Nucleus accumbens (tissue), 56 donors: ENCODE measurements at regions not wholly inside any gene's neighbourhood (a gene's known extent, or its start where the extent isn't known, plus 50 kb on each side); places are given as distances from the start of the nearest gene placed in this dataset.
A peak's percentile ranks its signal among the peaks of the same experiment; 100 is the strongest.
"Not testable (repeated sequence)": the region's sequence is repeated elsewhere in the genome, so short reads cannot be mapped to it uniquely, and the experiment has no call there.

Source experiments
- DNase-seq, 56 donors: peaks; one replicate each; lab custom pipeline; 2025; lab: John Stamatoyannopoulos, UW

DNA sequence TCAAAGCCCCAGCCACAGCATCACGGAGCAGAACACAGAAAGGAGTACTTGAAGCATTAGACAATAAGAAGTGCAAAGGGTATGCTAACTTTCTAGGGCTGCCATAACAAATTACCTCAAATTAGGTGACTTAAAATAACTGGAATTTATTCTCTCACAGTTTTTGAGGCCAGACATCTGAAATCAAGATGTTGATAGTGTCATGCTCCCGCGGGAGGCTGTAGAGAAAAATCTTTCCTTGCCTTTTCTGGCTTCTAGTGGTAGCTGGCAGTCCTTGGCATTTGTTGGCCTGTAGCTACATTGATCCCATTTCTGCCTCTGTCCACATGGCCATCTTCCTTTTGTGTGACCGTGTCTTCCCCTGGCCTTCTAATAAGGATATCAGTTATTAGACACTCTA is 51.9 kb upstream of the SPDL1 start:
- no peak for DNase-seq

DNA sequence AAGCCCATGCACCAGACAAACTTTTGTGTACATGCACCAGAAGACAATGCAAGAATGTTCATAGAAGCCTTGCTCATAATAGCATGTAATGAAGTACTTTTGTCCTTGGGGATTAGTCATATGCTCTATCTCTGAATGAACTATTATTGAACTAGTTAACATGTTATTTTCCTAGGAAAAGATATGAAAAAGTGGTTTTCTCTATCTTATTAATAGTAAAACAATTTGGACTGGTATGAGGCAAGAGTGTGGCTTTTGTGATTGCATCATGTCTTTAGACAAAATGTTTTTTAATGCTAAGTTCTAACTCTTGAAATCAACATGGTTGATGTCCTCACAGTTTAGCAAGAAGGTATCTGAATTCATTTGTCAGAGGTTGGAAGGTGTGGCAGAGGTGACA is 55.7 kb upstream of the SPDL1 start:
- DNase-seq, result no peak

DNA sequence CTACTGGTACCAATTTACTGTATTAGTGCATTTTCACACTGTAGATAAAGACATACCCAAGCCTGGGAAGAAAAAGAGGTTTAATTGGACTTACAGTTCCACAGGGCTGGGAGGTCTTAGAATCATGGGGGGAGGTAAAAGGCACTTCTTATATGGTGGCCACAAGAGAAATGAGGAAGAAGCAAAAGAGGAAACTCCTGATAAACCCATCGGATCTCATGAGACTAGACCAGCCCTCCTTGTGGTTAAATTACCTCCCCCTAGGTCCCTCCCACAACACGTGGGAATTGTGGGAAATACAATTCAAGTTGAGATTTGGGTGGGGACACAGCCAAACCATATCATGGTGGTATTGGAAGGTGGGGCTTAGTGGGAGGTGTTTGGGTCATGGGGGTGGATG is 56.5 kb upstream of the SPDL1 start:
- no peak for DNase-seq

DNA sequence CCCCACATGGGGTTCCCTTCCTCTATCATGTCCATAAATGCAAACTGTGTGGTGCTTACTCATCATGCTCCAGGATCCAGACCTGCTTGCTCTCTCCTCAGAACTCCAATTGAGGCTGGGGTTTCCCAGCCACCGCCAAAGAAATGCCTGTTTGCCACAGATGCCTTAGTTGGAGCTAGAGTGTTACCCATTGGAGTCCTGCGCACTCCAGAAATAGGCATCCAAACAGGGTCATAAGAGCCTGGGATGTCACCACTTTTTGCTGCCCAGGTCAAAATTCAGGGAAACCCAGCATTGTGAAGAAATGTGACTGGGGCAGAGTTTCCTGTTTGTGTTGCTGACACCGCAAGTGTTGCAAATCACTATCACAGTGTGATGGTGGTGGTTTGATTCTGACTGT is 60.7 kb upstream of the SPDL1 start:
- no peak for DNase-seq

DNA sequence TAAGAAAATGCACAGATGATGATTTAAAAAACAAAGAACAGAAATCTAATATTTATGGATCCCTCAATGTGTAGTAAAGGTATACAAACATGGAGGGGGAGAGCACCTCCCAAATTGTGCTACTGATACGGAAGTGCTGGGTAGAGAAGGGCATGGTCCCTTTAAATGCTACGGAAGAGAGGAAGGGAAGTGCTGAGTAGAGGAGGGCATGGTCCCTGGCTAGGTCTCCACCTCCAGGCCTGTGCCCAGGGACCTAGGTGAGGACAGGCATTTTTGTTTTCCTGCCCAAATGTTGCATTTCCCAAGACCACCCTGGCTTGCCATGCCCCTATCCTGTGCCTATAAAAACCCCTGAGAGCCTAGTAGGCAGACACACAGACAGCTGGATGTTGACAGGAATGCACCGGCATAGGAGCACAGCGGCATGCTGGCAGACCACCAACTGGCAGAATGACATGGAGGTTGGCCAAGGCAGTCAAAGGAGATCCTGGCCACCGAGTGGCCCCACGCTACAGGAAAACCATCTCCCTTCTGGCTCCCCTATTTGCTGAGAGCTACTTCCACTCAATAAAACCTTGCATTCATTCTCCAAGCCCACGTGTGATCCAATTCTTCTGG is 62.1 kb upstream of the SPDL1 start:
- DNase-seq, result peak in 3 of 56 donors; percentile 1 to 3 (median 1)

DNA sequence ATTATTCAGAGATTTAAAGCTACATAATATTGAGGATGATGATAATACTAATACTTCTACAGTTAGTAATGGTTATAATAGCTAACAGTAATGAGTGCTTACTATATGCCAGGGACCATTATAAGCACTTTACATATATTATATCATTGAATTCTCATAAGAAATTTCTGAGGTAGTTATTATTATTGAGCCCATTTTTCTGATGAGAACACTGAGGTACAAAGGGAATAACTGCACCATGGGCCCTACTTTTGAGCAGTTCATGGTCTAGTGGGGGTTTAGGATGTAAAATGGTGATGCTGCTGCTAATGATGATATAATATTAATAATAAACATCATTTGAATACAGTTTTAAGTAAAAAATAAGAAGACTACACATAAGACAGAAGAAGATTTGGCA is 64.2 kb upstream of the SPDL1 start:
- no peak for DNase-seq

DNA sequence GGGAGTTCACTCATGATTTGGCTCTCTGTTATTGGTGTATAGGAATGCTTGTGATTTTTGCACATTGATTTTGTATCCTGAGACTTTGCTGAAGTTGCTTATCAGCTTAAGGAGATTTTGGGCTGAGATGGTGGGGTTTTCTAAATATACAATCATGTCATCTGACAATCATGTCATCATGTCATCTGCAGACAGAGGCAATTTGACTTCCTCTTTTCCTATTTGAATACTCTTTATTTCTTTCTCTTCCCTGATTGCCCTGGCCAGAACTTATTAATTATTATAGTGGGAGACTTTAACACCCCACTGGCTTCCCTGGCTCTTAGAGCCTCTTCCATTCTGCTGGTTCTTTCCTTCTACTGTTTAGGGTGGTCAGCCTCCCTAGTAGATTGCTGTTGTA is 64.8 kb upstream of the SPDL1 start:
- DNase-seq, result not testable (repeated sequence)

DNA sequence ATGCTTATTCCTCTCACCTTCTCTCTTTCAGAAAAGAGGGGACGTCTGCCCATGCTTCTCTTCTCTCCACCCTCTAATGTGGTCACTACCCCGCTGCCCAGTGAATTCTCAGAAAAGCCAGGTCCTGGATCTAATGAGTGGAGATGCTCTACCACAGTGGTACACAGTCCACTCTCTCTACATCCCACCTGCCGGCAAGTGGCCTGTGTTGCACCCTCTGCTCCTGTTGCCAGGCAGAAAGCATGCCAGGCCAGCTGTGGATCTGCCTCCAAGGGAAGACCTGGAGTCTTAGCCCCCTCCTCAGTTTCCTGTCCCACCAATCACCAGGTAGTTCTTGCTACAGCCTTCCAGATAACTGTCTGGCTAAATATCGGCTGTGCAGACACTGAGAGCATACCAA is 71.2 kb upstream of the SPDL1 start:
- no peak for DNase-seq

DNA sequence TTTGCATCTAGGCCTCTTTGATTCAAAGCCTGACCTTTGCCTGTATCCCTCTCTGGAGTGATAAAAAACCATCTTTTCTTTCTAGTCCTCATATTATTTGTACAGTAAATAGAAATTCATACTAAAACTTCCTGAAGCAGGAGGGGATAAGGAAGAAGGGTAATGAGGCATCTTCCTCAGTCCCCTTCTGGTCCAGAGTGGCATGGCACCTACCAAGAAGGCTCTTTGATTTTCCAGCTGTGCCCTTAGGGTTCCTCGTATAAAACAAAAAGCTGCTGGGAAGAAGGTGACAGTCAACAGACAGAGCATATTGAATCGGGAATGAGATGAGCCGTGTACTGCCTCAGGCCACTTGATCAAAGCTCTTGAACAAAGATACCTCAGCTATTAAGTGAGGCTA is 71.9 kb upstream of the SPDL1 start:
- no peak for DNase-seq

DNA sequence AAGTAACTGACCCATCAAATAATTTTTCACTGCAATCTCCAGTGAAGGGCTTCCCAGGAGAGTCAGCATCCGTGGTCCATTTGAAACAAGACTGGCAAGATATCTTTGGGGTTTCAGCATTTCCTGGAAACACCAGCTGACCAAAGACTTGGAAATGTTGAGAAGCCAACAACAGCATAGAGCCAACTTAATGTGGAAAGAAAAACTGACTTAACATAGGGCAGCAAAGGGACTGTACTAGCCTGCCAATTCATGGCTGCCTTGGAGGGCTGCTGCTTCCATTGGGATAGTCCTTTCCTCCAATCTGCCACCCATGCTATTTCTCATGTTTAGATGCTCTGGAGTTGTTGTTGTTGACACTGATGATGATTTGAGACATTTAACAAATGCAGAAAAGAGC is 76.5 kb upstream of the SPDL1 start:
- no peak for DNase-seq

DNA sequence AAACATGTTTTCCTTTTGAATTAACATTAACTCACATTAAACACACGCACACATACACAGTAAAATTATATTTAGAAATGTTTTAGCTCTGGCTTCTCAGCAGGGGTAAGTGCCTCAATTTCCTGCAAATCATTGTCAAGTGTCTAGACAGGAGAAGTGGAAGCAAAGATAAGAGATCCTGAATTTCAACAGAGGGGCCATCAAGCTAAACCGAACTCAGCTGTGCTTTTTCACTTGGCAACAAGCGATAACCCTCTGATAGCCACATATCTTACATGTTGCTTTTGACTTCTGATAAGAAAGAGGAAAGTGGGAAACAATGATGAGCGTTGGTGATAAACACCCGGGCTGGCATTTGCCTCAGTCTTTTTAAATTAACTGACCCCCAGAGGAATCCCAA is 79.7 kb upstream of the SPDL1 start:
- no peak for DNase-seq

DNA sequence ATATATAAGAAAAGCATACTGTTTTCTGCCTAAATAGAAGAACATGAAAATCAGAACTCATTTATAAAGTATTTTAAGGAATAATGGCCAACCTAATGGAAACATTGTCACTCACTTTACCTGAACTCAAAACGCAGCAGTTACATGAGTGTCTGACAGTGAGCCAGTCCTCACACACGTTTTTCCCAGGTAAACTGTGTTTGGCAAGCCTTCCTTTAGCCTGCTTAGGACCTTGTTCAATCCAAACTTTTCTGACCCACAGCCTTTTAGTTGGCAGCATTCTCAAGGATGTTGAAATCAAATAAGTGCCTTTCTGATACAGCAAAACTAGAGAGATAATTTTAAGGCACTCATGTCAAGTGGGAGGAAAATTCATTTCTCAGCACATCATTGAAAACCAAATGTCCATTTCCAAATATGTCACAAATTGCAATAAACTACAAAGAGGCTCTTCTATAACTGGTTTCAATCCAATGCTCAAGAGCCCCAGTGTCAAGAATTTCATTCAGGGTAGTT is 83.5 kb upstream of the SPDL1 start:
- no peak for DNase-seq

DNA sequence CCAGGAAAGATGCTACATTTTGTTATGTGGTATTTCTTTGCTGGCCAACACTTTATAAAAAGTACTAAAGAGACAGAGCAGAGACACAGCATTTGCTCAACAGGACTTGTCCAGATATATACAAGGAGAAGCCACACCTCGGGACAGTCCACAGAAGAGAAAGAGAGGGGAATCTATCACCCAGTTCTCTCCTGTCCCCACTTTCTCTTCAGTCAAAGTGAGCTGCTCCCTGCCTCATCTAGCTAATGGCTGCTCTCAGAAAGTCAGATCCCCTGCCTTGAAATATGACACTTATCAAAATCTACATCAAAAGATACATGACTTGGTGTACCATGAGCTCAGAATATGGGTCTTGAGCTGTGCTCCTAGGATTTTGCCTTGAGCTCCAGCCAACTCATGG is 86.7 kb upstream of the SPDL1 start:
- no peak for DNase-seq

DNA sequence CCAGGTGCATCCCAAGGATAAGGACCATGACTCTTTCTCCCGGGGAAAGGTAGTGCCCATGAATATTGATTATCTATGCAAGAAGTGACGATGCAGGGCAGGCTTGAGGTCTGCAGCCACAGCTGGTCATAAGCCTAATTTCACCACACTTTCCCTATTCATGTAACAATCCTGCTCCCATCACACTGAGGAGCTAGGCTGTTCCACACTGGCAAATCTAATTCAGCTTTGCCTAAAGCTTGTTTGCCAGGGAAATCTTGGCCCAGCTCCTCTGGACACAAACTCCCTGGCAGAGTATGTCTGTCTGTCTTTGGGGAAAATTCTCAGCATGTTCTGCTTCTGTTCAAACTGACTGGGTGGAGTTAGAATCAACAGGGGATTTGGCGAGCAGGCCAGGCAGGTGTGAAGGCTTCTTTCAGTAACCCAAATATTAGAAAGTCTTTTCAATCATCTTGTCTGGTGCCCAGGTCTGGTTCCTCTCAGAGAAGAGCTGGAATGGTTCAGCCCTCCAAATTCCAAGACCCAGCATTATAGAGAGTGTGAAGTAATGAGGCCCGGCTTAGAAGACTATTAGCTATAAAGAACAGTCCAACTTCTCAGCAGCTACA is 88.5 kb upstream of the SPDL1 start:
- no peak for DNase-seq

DNA sequence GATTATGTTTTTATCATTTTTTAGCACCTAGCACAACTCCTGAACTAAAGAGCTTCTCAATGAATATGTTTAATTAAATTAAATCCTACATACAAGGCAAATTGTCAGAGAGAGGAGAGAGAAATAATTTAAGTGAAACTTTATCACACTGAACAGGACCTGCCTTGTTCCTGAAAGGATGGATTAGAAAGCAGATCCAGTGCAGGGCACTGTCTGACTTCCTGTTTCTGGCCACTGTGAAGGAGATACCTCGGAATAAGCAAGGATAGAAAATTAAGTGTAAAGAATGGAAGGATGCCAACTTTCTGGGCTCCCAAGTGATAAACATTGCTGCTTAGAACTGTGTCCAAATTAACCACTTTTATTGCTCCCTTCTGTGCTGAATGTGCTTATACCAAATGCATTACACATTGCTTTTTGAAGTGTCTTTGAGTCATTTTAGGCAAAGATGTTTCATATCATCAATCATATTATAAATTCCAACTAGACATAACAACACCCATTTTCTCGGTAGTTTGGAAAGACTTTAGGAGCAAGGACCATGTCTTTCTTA is 89.1 kb upstream of the SPDL1 start:
- no peak for DNase-seq

DNA sequence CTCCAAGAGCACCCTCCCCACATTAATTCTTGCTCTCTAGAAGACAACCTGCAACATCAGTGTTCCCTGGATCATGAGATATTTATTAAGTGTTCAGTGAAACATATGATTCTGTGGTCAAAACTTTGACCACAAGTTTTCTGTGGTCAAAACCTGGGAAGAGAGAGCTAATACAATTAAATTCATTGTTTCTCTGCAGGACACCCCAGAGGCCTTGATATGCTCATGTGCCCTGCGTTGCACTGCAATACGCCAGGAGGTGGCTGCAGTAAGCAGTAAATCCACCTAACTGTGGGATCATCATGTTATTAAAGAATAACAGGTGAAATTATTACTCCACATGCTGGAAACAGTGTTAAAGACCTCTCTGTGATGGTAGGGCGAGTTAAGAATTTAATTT is 109.3 kb upstream of the SPDL1 start:
- DNase-seq, result no peak

DNA sequence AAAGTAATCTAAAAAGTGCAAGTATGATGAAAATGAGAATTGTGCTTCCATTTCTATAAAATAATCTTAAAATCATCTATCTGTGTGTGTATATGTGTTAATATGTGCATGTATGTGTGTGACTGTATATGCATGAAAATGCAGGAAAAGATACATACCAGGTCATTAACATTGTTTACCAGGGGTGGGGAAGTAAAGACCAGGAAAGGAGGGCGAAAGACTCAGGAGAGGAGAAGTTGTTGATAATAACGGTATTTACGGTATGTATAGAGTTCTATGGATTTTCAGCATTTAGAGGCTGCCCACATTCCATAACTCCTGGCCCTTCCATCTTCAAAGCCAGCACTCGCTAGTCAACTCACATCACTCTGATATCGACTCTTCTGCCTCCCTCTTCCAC is 111.0 kb upstream of the SPDL1 start:
- no peak for DNase-seq

DNA sequence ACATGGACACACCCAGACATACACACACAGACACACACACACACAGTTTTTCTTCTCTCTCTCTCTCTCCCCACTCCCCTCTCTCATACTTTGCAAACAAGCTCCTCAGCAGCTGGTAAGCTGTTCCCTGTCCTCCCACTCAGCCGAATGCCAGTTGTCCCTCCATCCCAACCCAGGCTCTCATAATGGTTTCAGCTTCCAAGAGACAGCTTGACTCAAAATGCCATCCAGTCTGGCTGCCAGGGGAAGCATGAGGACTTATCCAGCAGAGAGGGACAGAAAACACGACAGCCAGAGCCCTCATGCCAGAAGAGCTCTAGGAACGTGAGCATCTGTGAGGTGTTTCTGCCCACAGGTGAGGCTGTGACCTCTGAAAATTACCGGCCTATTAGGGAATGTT is 112.6 kb upstream of the SPDL1 start:
- DNase-seq, result no peak

DNA sequence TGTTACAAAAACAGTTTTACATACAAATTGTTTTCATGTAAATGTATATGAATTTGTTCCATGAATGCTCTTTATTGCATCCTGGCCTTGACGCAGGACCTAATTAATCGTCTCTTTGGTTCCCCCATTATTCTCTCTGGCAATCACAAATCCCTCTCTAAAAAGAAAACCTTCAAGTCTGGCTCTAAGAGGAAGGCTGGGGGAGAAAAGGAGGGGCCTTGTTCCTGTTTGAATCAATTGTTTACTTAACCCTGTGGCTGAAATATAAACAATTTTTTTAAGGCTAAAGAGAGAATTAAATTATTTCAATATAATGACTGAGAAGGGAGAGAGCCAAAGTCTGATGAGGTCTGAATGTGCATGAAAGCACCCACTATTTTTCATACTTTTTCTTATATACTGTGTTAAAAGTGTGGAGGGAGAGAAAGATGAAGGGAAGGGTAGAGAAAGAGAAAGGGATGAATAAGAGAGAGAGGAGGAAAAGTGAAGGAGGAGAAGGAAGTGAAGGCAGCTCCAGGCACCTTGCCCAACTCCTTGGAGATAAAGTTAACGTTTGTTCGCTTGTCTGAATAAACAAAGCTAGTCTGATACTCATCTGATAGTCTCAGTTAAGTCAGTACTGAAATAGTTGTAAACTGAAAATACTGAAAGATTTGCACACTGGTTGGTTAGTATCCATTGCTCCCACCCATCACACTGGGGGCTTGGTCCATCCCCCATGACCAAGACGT is 116.4 kb upstream of the SPDL1 start:
- DNase-seq, result no peak

DNA sequence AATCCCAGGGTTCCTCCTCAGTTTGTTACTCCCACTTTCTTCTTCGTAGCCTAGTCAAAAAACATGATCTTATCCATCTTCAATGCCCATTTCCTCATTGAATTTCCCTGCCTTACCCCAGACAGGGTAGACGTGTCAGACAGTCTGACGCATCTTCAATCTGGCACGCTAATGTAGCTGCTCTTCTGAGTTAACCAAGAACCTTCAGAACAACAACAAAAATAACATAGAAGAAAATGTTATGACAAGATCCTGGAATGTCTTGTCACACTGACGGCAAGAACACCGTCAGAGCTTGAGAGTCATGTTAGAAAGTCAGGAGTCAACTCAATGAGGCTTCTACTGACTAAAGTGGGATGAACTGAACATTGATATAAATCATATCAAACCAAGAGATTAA is 122.7 kb upstream of the SPDL1 start:
- no peak for DNase-seq

DNA sequence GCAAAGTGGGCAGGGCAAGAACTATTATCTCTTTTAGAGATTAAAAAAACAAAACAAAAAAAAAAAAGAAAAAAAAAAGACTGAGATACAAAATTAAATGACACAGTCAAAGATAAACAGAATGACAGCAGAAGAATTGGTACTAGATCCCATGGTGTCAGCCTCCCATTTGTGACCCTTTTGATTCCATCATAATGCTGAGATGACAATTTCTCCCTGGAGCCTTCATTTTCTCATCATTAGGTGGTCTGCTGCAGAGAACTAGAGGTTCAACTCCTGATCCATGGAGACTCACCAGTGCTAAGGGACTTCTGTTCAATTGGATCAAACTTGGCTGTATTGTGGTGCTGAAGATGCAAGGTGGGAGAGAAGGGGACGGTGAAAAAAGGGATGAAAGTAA is 123.5 kb upstream of the SPDL1 start:
- no peak for DNase-seq

DNA sequence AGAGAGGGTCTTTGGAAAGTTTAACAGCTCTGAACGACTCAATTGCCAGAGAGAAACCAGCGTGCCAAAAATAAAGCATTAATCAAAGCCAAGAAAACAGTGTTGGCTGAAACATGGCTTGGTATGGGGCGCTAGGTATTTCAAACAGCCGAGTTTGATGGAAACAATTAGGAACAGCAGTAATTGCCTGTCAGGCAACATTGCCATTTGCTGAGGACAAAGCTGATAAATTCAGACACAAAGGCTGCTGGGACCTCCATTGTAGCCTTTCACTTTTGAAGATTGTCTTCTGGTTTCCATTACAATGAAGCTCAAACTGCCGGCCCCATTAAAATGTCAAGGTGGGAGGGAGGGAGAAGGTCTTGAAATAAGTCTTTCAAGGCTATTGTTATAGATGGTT is 125.4 kb upstream of the SPDL1 start:
- no peak for DNase-seq
